ENCODE measurements at regions not wholly inside any gene's neighbourhood (a gene's known extent, or its start where the extent isn't known, plus 50 kb on each side); places are given as distances from the start of the nearest gene placed in this dataset.

- H3K9me3 ChIP-seq (ENCODE audit: control insufficient read depth in 1 of 2, low read length in 2 of 2): no peaks in the 10 kb centered on the region
- no peak overlapping the region for H3K27ac ChIP-seq (ENCODE audit: low read length)
- H3K27me3 ChIP-seq (ENCODE audit: low read depth, low read length): no peaks in the 10 kb centered on the region
- no peak overlapping the region for H3K4me3 ChIP-seq (ENCODE audit: low read depth in 1 of 2, low read length in 2 of 2)
- no peaks in the 10 kb centered on the region for H3K4me1 ChIP-seq (ENCODE audit: control insufficient read depth in 1 of 2, insufficient read depth in 2 of 2, low read length in 2 of 2)
- H3K36me3 ChIP-seq (ENCODE audit: control insufficient read depth in 1 of 2, insufficient read depth in 2 of 2, low read length in 2 of 2): no peaks in the 10 kb centered on the region
These were observed 87.7 kb upstream of the PIEZO2 start for GRCh38 chr18:11237066-11237465.

- Histone ChIP-seq H3K27ac (ENCODE audit: low read length) (no peak overlapping the region), H3K36me3 (ENCODE audit: control insufficient read depth in 1 of 2, insufficient read depth in 2 of 2, low read length in 2 of 2) (no peaks in the 10 kb centered on the region), H3K9me3 (ENCODE audit: control insufficient read depth in 1 of 2, low read length in 2 of 2) (no peaks in the 10 kb centered on the region), H3K27me3 (ENCODE audit: low read depth, low read length) (no peaks in the 10 kb centered on the region), H3K4me3 (ENCODE audit: low read depth in 1 of 2, low read length in 2 of 2) (no peak overlapping the region), H3K4me1 (ENCODE audit: control insufficient read depth in 1 of 2, insufficient read depth in 2 of 2, low read length in 2 of 2) (no peaks in the 10 kb centered on the region)
These were observed 74.8 kb upstream of the PIEZO2 start for GRCh38 chr18:11224153-11224552.

GRCh38 chr18:11219571-11219970, 70.2 kb upstream of the PIEZO2 start:
- no peaks in the 10 kb centered on the region for H3K36me3 ChIP-seq (ENCODE audit: control insufficient read depth in 1 of 2, insufficient read depth in 2 of 2, low read length in 2 of 2)
- H3K27ac ChIP-seq (ENCODE audit: low read length): no peak overlapping the region
- H3K4me3 ChIP-seq (ENCODE audit: low read depth in 1 of 2, low read length in 2 of 2): no peak overlapping the region
- H3K27me3 ChIP-seq (ENCODE audit: low read depth, low read length): no peaks in the 10 kb centered on the region
- no peaks in the 10 kb centered on the region for H3K9me3 ChIP-seq (ENCODE audit: control insufficient read depth in 1 of 2, low read length in 2 of 2)
- no peaks in the 10 kb centered on the region for H3K4me1 ChIP-seq (ENCODE audit: control insufficient read depth in 1 of 2, insufficient read depth in 2 of 2, low read length in 2 of 2)

GRCh38 chr18:11215216-11215615, 65.8 kb upstream of the PIEZO2 start:
- Histone ChIP-seq H3K4me1 (ENCODE audit: control insufficient read depth in 1 of 2, insufficient read depth in 2 of 2, low read length in 2 of 2) (no peaks in the 10 kb centered on the region), H3K36me3 (ENCODE audit: control insufficient read depth in 1 of 2, insufficient read depth in 2 of 2, low read length in 2 of 2) (no peaks in the 10 kb centered on the region), H3K27ac (ENCODE audit: low read length) (no peak overlapping the region), H3K4me3 (ENCODE audit: low read depth in 1 of 2, low read length in 2 of 2) (no peak overlapping the region), H3K27me3 (ENCODE audit: low read depth, low read length) (no peaks in the 10 kb centered on the region), H3K9me3 (ENCODE audit: control insufficient read depth in 1 of 2, low read length in 2 of 2) (no peaks in the 10 kb centered on the region)

- Histone ChIP-seq H3K4me3 (ENCODE audit: low read depth in 1 of 2, low read length in 2 of 2) (no peak overlapping the region), H3K27me3 (ENCODE audit: low read depth, low read length) (no peaks in the 10 kb centered on the region), H3K9me3 (ENCODE audit: control insufficient read depth in 1 of 2, low read length in 2 of 2) (no peaks in the 10 kb centered on the region), H3K27ac (ENCODE audit: low read length) (no peak overlapping the region), H3K36me3 (ENCODE audit: control insufficient read depth in 1 of 2, insufficient read depth in 2 of 2, low read length in 2 of 2) (no peaks in the 10 kb centered on the region), H3K4me1 (ENCODE audit: control insufficient read depth in 1 of 2, insufficient read depth in 2 of 2, low read length in 2 of 2) (no peaks in the 10 kb centered on the region)
These were observed 54.7 kb upstream of the PIEZO2 start for GRCh38 chr18:11204020-11204419.

- no peaks in the 10 kb centered on the region for H3K9me3 ChIP-seq (ENCODE audit: control insufficient read depth in 1 of 2, low read length in 2 of 2)
- no peaks in the 10 kb centered on the region for H3K4me1 ChIP-seq (ENCODE audit: control insufficient read depth in 1 of 2, insufficient read depth in 2 of 2, low read length in 2 of 2)
These were observed 50.1 kb upstream of the PIEZO2 start for GRCh38 chr18:11199477-11199876.

More at GRCh38 chr18:11199477-11199876, 50.1 kb upstream of the PIEZO2 start:
- Histone ChIP-seq H3K36me3 (ENCODE audit: control insufficient read depth in 1 of 2, insufficient read depth in 2 of 2, low read length in 2 of 2) (no peaks in the 10 kb centered on the region), H3K27me3 (ENCODE audit: low read depth, low read length) (no peaks in the 10 kb centered on the region), H3K27ac (ENCODE audit: low read length) (no peak overlapping the region), H3K4me3 (ENCODE audit: low read depth in 1 of 2, low read length in 2 of 2) (no peak overlapping the region)

All from muscle layer of duodenum (tissue), 2 donors.